Stimulated activated naive CD8-positive, alpha-beta T cell treated with anti-CD3 and anti-CD28 coated beads, Interleukin-15, Interleukin-2, amounts not matched to agents 100 ng/mL and 50 ng/mL, for 24 hours (primary cell): ENCODE measurements at regions not wholly inside any gene's neighbourhood (a gene's known extent, or its start where the extent isn't known, plus 50 kb on each side); places are given as distances from the start of the nearest gene placed in this dataset.
"Not testable (repeated sequence)": the region's sequence is repeated elsewhere in the genome, so short reads cannot be mapped to it uniquely, and the experiment has no call there.

ENCODE experiments used
- H3K27ac Mint-ChIP-seq: one replicate; pipeline ENCODE4 v1.8.0; 2021; ENCODE audit warnings: mild to moderate bottlenecking, mixed read lengths
- H3K27me3 Mint-ChIP-seq: one replicate; pipeline ENCODE4 v1.8.0; 2021; ENCODE audit warnings: mixed read lengths
- H3K36me3 Mint-ChIP-seq: one replicate; pipeline ENCODE4 v1.8.0; 2021; ENCODE audit warnings: low read depth, mixed read lengths
- H3K4me1 Mint-ChIP-seq: one replicate; pipeline ENCODE4 v1.8.0; 2021; ENCODE audit warnings: low read depth, mixed read lengths
- H3K4me3 Mint-ChIP-seq: one replicate; pipeline ENCODE4 v1.8.0; 2021; ENCODE audit warnings: mild to moderate bottlenecking, mixed read lengths
- H3K9me3 Mint-ChIP-seq: one replicate; pipeline ENCODE4 v1.8.0; 2021; ENCODE audit warnings: mixed read lengths

GRCh38 chr18:10256276-10256675 lies 198.2 kb upstream of the APCDD1 start:
- not testable (repeated sequence) for H3K9me3 Mint-ChIP-seq, H3K4me3 Mint-ChIP-seq, H3K27me3 Mint-ChIP-seq, H3K36me3 Mint-ChIP-seq, H3K4me1 Mint-ChIP-seq, H3K27ac Mint-ChIP-seq

- Mint-ChIP-seq H3K27ac (no peak overlapping the region), H3K4me1 (no peaks in the 10 kb centered on the region), H3K27me3 (peaks cover 5% of the 10 kb centered on the region), H3K36me3 (no peaks in the 10 kb centered on the region), H3K9me3 (no peaks in the 10 kb centered on the region), H3K4me3 (no peak overlapping the region)
Observed at GRCh38 chr18:10258836-10259474, 195.5 kb upstream of the APCDD1 start.

- Mint-ChIP-seq H3K27ac (no peak overlapping the region), H3K4me3 (no peak overlapping the region), H3K27me3 (peaks cover 5% of the 10 kb centered on the region), H3K4me1 (no peaks in the 10 kb centered on the region), H3K9me3 (no peaks in the 10 kb centered on the region), H3K36me3 (no peaks in the 10 kb centered on the region)
Observed at GRCh38 chr18:10259901-10260300, 194.5 kb upstream of the APCDD1 start.

- H3K27ac Mint-ChIP-seq = no peak overlapping the region
- no peaks in the 10 kb centered on the region for H3K27me3 Mint-ChIP-seq
- peaks cover 5% of the 10 kb centered on the region for H3K4me1 Mint-ChIP-seq
- H3K36me3 Mint-ChIP-seq = no peaks in the 10 kb centered on the region
- no peak overlapping the region for H3K4me3 Mint-ChIP-seq
- H3K9me3 Mint-ChIP-seq = no peaks in the 10 kb centered on the region
Observed at GRCh38 chr18:10261344-10262276, 192.8 kb upstream of the APCDD1 start.

GRCh38 chr18:10262566-10262965 lies 191.9 kb upstream of the APCDD1 start:
- Mint-ChIP-seq H3K4me3 (no peak overlapping the region), H3K27me3 (no peaks in the 10 kb centered on the region), H3K36me3 (no peaks in the 10 kb centered on the region), H3K27ac (no peak overlapping the region), H3K4me1 (peaks cover 5% of the 10 kb centered on the region), H3K9me3 (no peaks in the 10 kb centered on the region)

GRCh38 chr18:10264260-10264659 lies 190.2 kb upstream of the APCDD1 start:
- Mint-ChIP-seq H3K27me3 (no peaks in the 10 kb centered on the region), H3K9me3 (no peaks in the 10 kb centered on the region), H3K36me3 (no peaks in the 10 kb centered on the region), H3K4me1 (peaks cover 5% of the 10 kb centered on the region), H3K4me3 (no peak overlapping the region), H3K27ac (no peak overlapping the region)

GRCh38 chr18:10265560-10266333 lies 188.7 kb upstream of the APCDD1 start:
- no peaks in the 10 kb centered on the region for H3K9me3 Mint-ChIP-seq
- no peak overlapping the region for H3K27ac Mint-ChIP-seq
- H3K4me1 Mint-ChIP-seq = peaks cover 5% of the 10 kb centered on the region
- no peaks in the 10 kb centered on the region for H3K27me3 Mint-ChIP-seq
- no peak overlapping the region for H3K4me3 Mint-ChIP-seq
- no peaks in the 10 kb centered on the region for H3K36me3 Mint-ChIP-seq

- Mint-ChIP-seq H3K4me3 (no peak overlapping the region), H3K9me3 (no peaks in the 10 kb centered on the region), H3K27me3 (no peaks in the 10 kb centered on the region), H3K27ac (no peak overlapping the region), H3K4me1 (peaks cover 5% of the 10 kb centered on the region), H3K36me3 (no peaks in the 10 kb centered on the region)
Observed at GRCh38 chr18:10266334-10266590, 188.2 kb upstream of the APCDD1 start.

GRCh38 chr18:10269261-10269660 lies 185.2 kb upstream of the APCDD1 start:
- Mint-ChIP-seq H3K36me3 (no peaks in the 10 kb centered on the region), H3K4me1 (peaks cover 5% of the 10 kb centered on the region), H3K27ac (no peak overlapping the region), H3K9me3 (no peaks in the 10 kb centered on the region), H3K27me3 (no peaks in the 10 kb centered on the region), H3K4me3 (no peak overlapping the region)

GRCh38 chr18:10270151-10270571 lies 184.3 kb upstream of the APCDD1 start:
- H3K9me3 Mint-ChIP-seq = no peaks in the 10 kb centered on the region
- H3K27ac Mint-ChIP-seq = no peak overlapping the region
- H3K36me3 Mint-ChIP-seq = no peaks in the 10 kb centered on the region
- H3K4me3 Mint-ChIP-seq = no peak overlapping the region
- no peaks in the 10 kb centered on the region for H3K27me3 Mint-ChIP-seq
- peaks cover 5% of the 10 kb centered on the region for H3K4me1 Mint-ChIP-seq

- H3K9me3 Mint-ChIP-seq = no peaks in the 10 kb centered on the region
- H3K4me1 Mint-ChIP-seq = no peaks in the 10 kb centered on the region
- no peak overlapping the region for H3K27ac Mint-ChIP-seq
- H3K27me3 Mint-ChIP-seq = no peaks in the 10 kb centered on the region
- no peaks in the 10 kb centered on the region for H3K36me3 Mint-ChIP-seq
- H3K4me3 Mint-ChIP-seq = no peak overlapping the region
Observed at GRCh38 chr18:10271481-10271880, 183.0 kb upstream of the APCDD1 start.

GRCh38 chr18:10274301-10274700 lies 180.1 kb upstream of the APCDD1 start:
- Mint-ChIP-seq H3K27ac (no peak overlapping the region), H3K27me3 (no peaks in the 10 kb centered on the region), H3K4me1 (no peaks in the 10 kb centered on the region), H3K4me3 (no peak overlapping the region), H3K9me3 (no peaks in the 10 kb centered on the region), H3K36me3 (no peaks in the 10 kb centered on the region)

- Mint-ChIP-seq H3K27me3 (no peaks in the 10 kb centered on the region), H3K4me3 (no peak overlapping the region), H3K27ac (no peak overlapping the region), H3K9me3 (no peaks in the 10 kb centered on the region), H3K4me1 (no peaks in the 10 kb centered on the region), H3K36me3 (no peaks in the 10 kb centered on the region)
Observed at GRCh38 chr18:10275486-10275885, 178.9 kb upstream of the APCDD1 start.

GRCh38 chr18:10278265-10278664 lies 176.2 kb upstream of the APCDD1 start:
- no peak overlapping the region for H3K4me3 Mint-ChIP-seq
- H3K27ac Mint-ChIP-seq = no peak overlapping the region
- H3K4me1 Mint-ChIP-seq = no peaks in the 10 kb centered on the region

GRCh38 chr18:10279471-10279870 lies 175.0 kb upstream of the APCDD1 start:
- H3K36me3 Mint-ChIP-seq = no peaks in the 10 kb centered on the region
- H3K4me3 Mint-ChIP-seq = no peak overlapping the region
- peaks cover under 1% of the 10 kb centered on the region for H3K4me1 Mint-ChIP-seq
- H3K27me3 Mint-ChIP-seq = no peaks in the 10 kb centered on the region
- H3K9me3 Mint-ChIP-seq = no peaks in the 10 kb centered on the region
- H3K27ac Mint-ChIP-seq = no peak overlapping the region

More at GRCh38 chr18:10278265-10278664, 176.2 kb upstream of the APCDD1 start:
- Mint-ChIP-seq H3K36me3 (no peaks in the 10 kb centered on the region), H3K27me3 (no peaks in the 10 kb centered on the region), H3K9me3 (no peaks in the 10 kb centered on the region)
